Vagina (tissue), 2 donors: ENCODE measurements at regions not wholly inside any gene's neighbourhood (a gene's known extent, or its start where the extent isn't known, plus 50 kb on each side); places are given as distances from the start of the nearest gene placed in this dataset.

Experiments used
- DNase-seq, 2 donors: peaks; one replicate each; pipeline ENCODE4 v3.0.0-alpha.2; 2017; ENCODE audit errors: extremely low spot score in 2 of 2
- H3K27ac ChIP-seq: fragments of 200-600 bp; sonication (generic); one replicate; pipeline ENCODE4 v1.5.1; 2019
- H3K27me3 ChIP-seq: fragments of 200-600 bp; sonication (generic); one replicate; pipeline ENCODE4 v1.5.1; 2019
- H3K36me3 ChIP-seq, 2 donors: fragments of 200-600 bp; sonication (generic); one replicate each; pipeline ENCODE4 v1.5.1; 2017 to 2019
- H3K4me1 ChIP-seq: fragments of 200-600 bp; sonication (generic); one replicate; pipeline ENCODE4 v1.5.1; 2019
- H3K4me3 ChIP-seq, 2 donors: fragments of 200-600 bp; sonication (generic); 1 replicate in 1 of 2; 2 replicates in 1 of 2; pipeline ENCODE4 v1.5.1; 2016 to 2019
- H3K9me3 ChIP-seq: fragments of 200-600 bp; sonication (generic); one replicate; pipeline ENCODE4 v1.5.1; 2019
- CTCF ChIP-seq, 3 experiments: fragments of 450-650 bp in 2 of 3; fragments of 200-600 bp in 1 of 3; sonication (generic) in 1 of 3; IDR thresholded peaks; one replicate each; pipeline ENCODE4 v1.5.1; 2017 to 2019; ENCODE audit warnings: antibody characterized with exemption in 3 of 3, mild to moderate bottlenecking in 2 of 3, moderate library complexity in 2 of 3
- POLR2A ChIP-seq, 2 donors: fragments of 450-650 bp; IDR thresholded peaks; one replicate each; pipeline ENCODE4 v1.6.1; 2017; ENCODE audit warnings: antibody characterized with exemption in 2 of 2, mild to moderate bottlenecking in 2 of 2, moderate library complexity in 2 of 2
- POLR2AphosphoS5 ChIP-seq, 2 donors: sonication (generic); formaldehyde crosslinking; IDR thresholded peaks; one replicate each; pipeline ENCODE4 v1.9.0; 2017; ENCODE audit warnings: antibody characterized with exemption in 2 of 2, mild to moderate bottlenecking in 2 of 2, low read depth in 1 of 2; ENCODE audit not compliant: insufficient read depth in 1 of 2
- intact Hi-C: fragments of 100-400 bp; cut with DNase I; formaldehyde crosslinking; loops from one replicate; pipeline ENCODE4 v1.15.1; 2023

GRCh38 chr14:65927931-65928356, 515.4 kb downstream of the FUT8 start:
- intact Hi-C loops: no loop called here
- Histone ChIP-seq H3K4me1 (no peaks in the 10 kb centered on the region), H3K36me3 (no peaks in the 10 kb centered on the region), H3K27me3 (no peaks in the 10 kb centered on the region), H3K9me3 (no peaks in the 10 kb centered on the region), H3K27ac (no peak overlapping the region), H3K4me3 (no peak overlapping the region)
- TF ChIP-seq CTCF (IDR thresholded peaks at IDR 0.05) (no peak), POLR2AphosphoS5 (IDR thresholded peaks at IDR 0.05; ENCODE audit: insufficient read depth in 1 of 2, low read depth in 1 of 2) (no peak), POLR2A (IDR thresholded peaks at IDR 0.05) (no peak)
- no peak for DNase-seq

DNA sequence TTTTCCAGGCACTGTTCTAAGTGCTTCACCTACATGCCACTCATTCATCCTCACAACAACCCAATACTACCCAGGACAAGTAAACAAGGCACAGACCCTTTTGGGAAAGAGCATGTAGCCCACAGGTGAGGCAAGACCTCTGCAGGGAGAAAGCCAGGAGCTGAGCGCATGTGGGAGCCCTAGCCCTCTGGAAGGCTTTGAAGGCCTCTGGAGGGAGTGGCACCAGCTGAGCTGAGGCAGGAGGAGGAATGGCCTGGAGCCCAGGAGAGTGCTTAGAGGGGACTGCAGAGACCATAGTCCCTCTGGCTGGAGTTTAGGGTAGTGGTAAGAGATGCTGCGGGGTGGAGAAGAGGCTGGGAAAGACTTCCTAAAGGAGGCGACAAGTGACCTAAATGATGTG, 516.5 kb downstream of the FUT8 start:
- H3K9me3 ChIP-seq: no peaks in the 10 kb centered on the region
- H3K4me3 ChIP-seq: no peak overlapping the region
- intact Hi-C loops: no loop called here
- no peaks in the 10 kb centered on the region for H3K4me1 ChIP-seq
- H3K27me3 ChIP-seq: no peaks in the 10 kb centered on the region
- H3K27ac ChIP-seq: no peak overlapping the region
- TF ChIP-seq POLR2AphosphoS5 (IDR thresholded peaks at IDR 0.05; ENCODE audit: insufficient read depth in 1 of 2, low read depth in 1 of 2): no peak
- TF ChIP-seq POLR2A (IDR thresholded peaks at IDR 0.05): no peak
- no peak for TF ChIP-seq CTCF (IDR thresholded peaks at IDR 0.05)
- no peaks in the 10 kb centered on the region for H3K36me3 ChIP-seq
- no peak for DNase-seq

DNA sequence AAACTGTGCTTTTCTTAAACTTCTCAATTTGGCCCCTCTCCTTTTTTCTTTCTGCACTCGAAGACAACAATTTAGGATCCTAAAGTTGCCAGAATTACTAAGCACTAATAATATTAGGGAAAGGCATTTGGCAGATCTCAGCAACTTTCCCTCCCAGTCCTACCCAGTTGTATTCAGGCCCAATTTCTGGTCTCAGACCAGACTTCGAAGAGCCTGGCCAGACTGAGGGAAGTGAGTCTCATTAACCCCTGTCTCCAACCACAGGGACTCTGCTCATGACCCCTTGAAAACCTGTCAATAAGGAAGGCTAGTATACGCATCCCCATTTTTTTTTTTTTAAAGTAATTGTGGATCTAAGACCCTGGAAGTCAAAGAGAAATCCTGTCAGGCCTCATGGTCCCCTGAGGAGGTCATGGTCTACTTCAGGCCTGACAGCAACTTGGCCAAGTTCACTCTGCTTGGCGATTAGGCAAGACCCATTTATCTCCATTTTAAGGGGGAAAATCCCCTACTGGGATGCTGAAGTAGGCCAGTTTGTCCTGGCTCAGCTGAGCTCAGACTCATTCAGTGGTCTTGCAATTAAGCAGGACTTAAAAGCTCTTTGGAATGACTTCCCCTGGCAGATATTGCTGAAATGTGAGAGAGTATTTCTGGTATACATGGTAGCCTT, 521.0 kb downstream of the FUT8 start:
- no peaks in the 10 kb centered on the region for H3K9me3 ChIP-seq
- no peak overlapping the region for H3K4me3 ChIP-seq
- intact Hi-C loops: no loop called here
- no peaks in the 10 kb centered on the region for H3K36me3 ChIP-seq
- no peak for DNase-seq
- H3K27me3 ChIP-seq: no peaks in the 10 kb centered on the region
- no peak overlapping the region for H3K27ac ChIP-seq
- TF ChIP-seq CTCF (IDR thresholded peaks at IDR 0.05) (no peak), POLR2A (IDR thresholded peaks at IDR 0.05) (no peak), POLR2AphosphoS5 (IDR thresholded peaks at IDR 0.05; ENCODE audit: insufficient read depth in 1 of 2, low read depth in 1 of 2) (no peak)
- H3K4me1 ChIP-seq: no peaks in the 10 kb centered on the region

GRCh38 chr14:65934070-65934435, 521.5 kb downstream of the FUT8 start:
- H3K4me1 ChIP-seq: no peaks in the 10 kb centered on the region
- H3K27ac ChIP-seq: no peak overlapping the region
- no peak for DNase-seq
- H3K4me3 ChIP-seq: no peak overlapping the region
- no peaks in the 10 kb centered on the region for H3K27me3 ChIP-seq
- intact Hi-C loops: no loop called here
- no peak for TF ChIP-seq CTCF (IDR thresholded peaks at IDR 0.05)
- no peak for TF ChIP-seq POLR2AphosphoS5 (IDR thresholded peaks at IDR 0.05; ENCODE audit: insufficient read depth in 1 of 2, low read depth in 1 of 2)
- TF ChIP-seq POLR2A (IDR thresholded peaks at IDR 0.05): no peak
- H3K9me3 ChIP-seq: no peaks in the 10 kb centered on the region
- no peaks in the 10 kb centered on the region for H3K36me3 ChIP-seq

- no peaks in the 10 kb centered on the region for H3K9me3 ChIP-seq
Observed at GRCh38 chr14:65936342-65936975, 523.9 kb downstream of the FUT8 start.

More at GRCh38 chr14:65936342-65936975, 523.9 kb downstream of the FUT8 start:
- no peaks in the 10 kb centered on the region for H3K27me3 ChIP-seq
- no peak overlapping the region for H3K27ac ChIP-seq
- no peak for TF ChIP-seq POLR2AphosphoS5 (IDR thresholded peaks at IDR 0.05; ENCODE audit: insufficient read depth in 1 of 2, low read depth in 1 of 2)
- H3K4me3 ChIP-seq: no peak overlapping the region
- intact Hi-C loops: no loop called here
- no peak for DNase-seq
- no peaks in the 10 kb centered on the region for H3K4me1 ChIP-seq
- H3K36me3 ChIP-seq: no peaks in the 10 kb centered on the region
